Mesothelial cell of epicardium (in vitro differentiated cells): ENCODE measurements at regions not wholly inside any gene's neighbourhood (a gene's known extent, or its start where the extent isn't known, plus 50 kb on each side); places are given as distances from the start of the nearest gene placed in this dataset.
"Not testable (repeated sequence)": the region's sequence is repeated elsewhere in the genome, so short reads cannot be mapped to it uniquely, and the experiment has no call there.

Experiments
- DNase-seq, 2 experiments: peaks; one replicate each; pipeline ENCODE4 v3.0.0; 2021; ENCODE audit warnings: low spot score in 2 of 2; ENCODE audit not compliant: unreplicated experiment in 2 of 2
- H3K27ac Mint-ChIP-seq: 2 replicates; pipeline ENCODE4 v1.8.0; 2021; ENCODE audit warnings: mixed read lengths
- H3K27me3 Mint-ChIP-seq: 2 replicates; pipeline ENCODE4 v1.8.0; 2021; ENCODE audit warnings: low read depth, mixed read lengths
- H3K36me3 Mint-ChIP-seq: 2 replicates; pipeline ENCODE4 v1.8.0; 2021; ENCODE audit warnings: mixed read lengths
- H3K4me1 Mint-ChIP-seq: 2 replicates; pipeline ENCODE4 v1.8.0; 2021; ENCODE audit warnings: mixed read lengths
- H3K4me3 Mint-ChIP-seq: 2 replicates; pipeline ENCODE4 v1.8.0; 2021; ENCODE audit warnings: mild to moderate bottlenecking, moderate library complexity, mixed read lengths
- H3K9me3 Mint-ChIP-seq: 2 replicates; pipeline ENCODE4 v1.8.0; 2021; ENCODE audit warnings: mixed read lengths
- CTCF ChIP-seq: fragments of 200-600 bp; sonication (generic); IDR thresholded peaks from one replicate; pipeline ENCODE4 v1.5.0; 2021; ENCODE audit warnings: antibody characterized with exemption; ENCODE audit not compliant: unreplicated experiment

GRCh38 chr11:126149759-126150625, 61.5 kb downstream of the RPUSD4 start:
- peaks cover 10% of the 10 kb centered on the region for H3K9me3 Mint-ChIP-seq
- no peak for TF ChIP-seq CTCF
- H3K27ac Mint-ChIP-seq: peak overlapping the region; percentile 43
- H3K4me1 Mint-ChIP-seq: peaks cover 51% of the 10 kb centered on the region
- no peaks in the 10 kb centered on the region for H3K27me3 Mint-ChIP-seq
- H3K36me3 Mint-ChIP-seq: peaks cover 5% of the 10 kb centered on the region
- DNase-seq: no peak
- no peak overlapping the region for H3K4me3 Mint-ChIP-seq

GRCh38 chr11:126148317-126148716, 63.1 kb downstream of the RPUSD4 start:
- DNase-seq: no peak
- no peak for TF ChIP-seq CTCF
- H3K4me1 Mint-ChIP-seq: peaks cover 37% of the 10 kb centered on the region
- H3K27me3 Mint-ChIP-seq: no peaks in the 10 kb centered on the region
- peaks cover 10% of the 10 kb centered on the region for H3K9me3 Mint-ChIP-seq
- peak overlapping the region; percentile 89 for H3K27ac Mint-ChIP-seq
- peaks cover 5% of the 10 kb centered on the region for H3K36me3 Mint-ChIP-seq
- no peak overlapping the region for H3K4me3 Mint-ChIP-seq

- peaks cover 37% of the 10 kb centered on the region for H3K4me1 Mint-ChIP-seq
- H3K27me3 Mint-ChIP-seq: no peaks in the 10 kb centered on the region
- no peak overlapping the region for H3K4me3 Mint-ChIP-seq
- peak overlapping the region; percentile 89 for H3K27ac Mint-ChIP-seq
- no peak for TF ChIP-seq CTCF
- H3K9me3 Mint-ChIP-seq: peaks cover 7% of the 10 kb centered on the region
- peaks cover 5% of the 10 kb centered on the region for H3K36me3 Mint-ChIP-seq
- no peak for DNase-seq
These were observed 64.0 kb downstream of the RPUSD4 start for GRCh38 chr11:126147208-126148111.

- Mint-ChIP-seq H3K9me3 (no peaks in the 10 kb centered on the region), H3K27ac (peak overlapping the region; percentile 83), H3K4me3 (no peak overlapping the region), H3K4me1 (peaks cover 41% of the 10 kb centered on the region), H3K27me3 (no peaks in the 10 kb centered on the region), H3K36me3 (no peaks in the 10 kb centered on the region)
- DNase-seq: no peak
- no peak for TF ChIP-seq CTCF
These were observed 64.8 kb downstream of the RPUSD4 start for GRCh38 chr11:126146454-126147192.

- H3K36me3 Mint-ChIP-seq: no peaks in the 10 kb centered on the region
- peaks cover 48% of the 10 kb centered on the region for H3K4me1 Mint-ChIP-seq
- peak overlapping the region; percentile 39 for H3K27ac Mint-ChIP-seq
- no peak for DNase-seq
- no peaks in the 10 kb centered on the region for H3K27me3 Mint-ChIP-seq
- TF ChIP-seq CTCF: no peak
- no peak overlapping the region for H3K4me3 Mint-ChIP-seq
- no peaks in the 10 kb centered on the region for H3K9me3 Mint-ChIP-seq
These were observed 65.5 kb downstream of the RPUSD4 start for GRCh38 chr11:126145954-126146353.

GRCh38 chr11:126143491-126143890, 68.0 kb downstream of the RPUSD4 start:
- H3K9me3 Mint-ChIP-seq, H3K27ac Mint-ChIP-seq, H3K4me3 Mint-ChIP-seq, DNase-seq, H3K36me3 Mint-ChIP-seq, H3K27me3 Mint-ChIP-seq: not testable (repeated sequence)
- H3K4me1 Mint-ChIP-seq: peaks cover 54% of the 10 kb centered on the region
